ENCODE measurements at regions not wholly inside any gene's neighbourhood (a gene's known extent, or its start where the extent isn't known, plus 50 kb on each side); places are given as distances from the start of the nearest gene placed in this dataset.
"Not testable (repeated sequence)": the region's sequence is repeated elsewhere in the genome, so short reads cannot be mapped to it uniquely, and the experiment has no call there.

DNA sequence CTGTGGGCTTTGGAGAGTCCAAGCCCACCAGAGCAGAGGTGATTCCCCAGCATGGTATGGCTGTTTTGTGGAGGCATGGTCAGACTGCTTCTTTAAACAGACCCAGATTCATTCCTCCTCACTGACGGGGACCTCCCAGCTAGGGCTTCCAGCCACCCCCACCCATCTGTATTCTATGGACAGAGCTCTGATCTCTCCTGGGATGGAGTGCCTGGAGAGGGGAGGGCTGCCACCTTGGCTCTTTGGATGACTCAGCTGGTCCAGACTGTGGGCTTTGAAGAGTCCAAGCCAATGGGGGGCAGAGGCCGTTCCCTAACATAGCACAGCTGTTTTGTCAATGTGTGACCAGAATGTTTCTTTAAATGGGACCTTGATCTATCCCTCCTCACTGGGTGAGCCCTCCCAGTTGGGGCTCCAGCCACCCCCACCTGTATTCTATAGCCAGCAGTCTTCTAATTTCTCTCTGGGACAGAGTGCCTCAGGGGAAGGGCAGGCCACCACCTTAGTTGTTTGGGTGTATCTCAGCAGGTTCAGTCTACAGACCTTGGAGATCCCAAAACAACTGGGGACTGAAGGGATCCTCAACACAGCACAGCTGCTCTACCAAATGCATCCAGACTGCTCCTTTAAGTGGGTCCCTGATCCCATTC lies 122.0 kb upstream of the OSTN start:
- DNase-seq (ENCODE audit: low read depth): no peak

- DNase-seq (ENCODE audit: low read depth): no peak
Observed at GRCh38 chr3:191074511-191074910, 124.5 kb upstream of the OSTN start.

- DNase-seq (ENCODE audit: low read depth): peak; percentile 34
Observed at GRCh38 chr3:191070762-191071403, 128.2 kb upstream of the OSTN start.

- DNase-seq (ENCODE audit: low read depth): peak; percentile 97
Observed at GRCh38 chr3:191070201-191070600, 128.8 kb upstream of the OSTN start.

- peak; percentile 56 for DNase-seq (ENCODE audit: low read depth)
Observed at GRCh38 chr3:191068946-191069813, 129.9 kb upstream of the OSTN start.

DNA sequence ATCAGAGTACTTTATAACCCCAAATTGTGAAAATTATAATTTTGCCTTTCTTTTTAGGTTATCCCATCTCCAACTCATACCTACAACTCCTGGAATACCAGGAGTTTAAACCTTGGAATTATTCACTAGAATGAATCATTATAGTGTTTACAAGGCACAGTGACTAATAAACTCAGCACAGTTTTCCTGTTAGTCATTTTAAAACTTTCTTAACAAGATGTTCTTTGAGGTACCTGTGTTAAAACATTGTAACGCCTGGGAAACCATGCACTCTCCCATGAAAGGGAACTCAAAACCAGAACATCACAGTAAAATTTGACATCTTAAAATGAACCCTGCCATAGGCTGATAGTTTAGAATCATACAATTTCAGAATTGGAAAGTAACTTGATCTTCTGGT lies 132.4 kb upstream of the OSTN start:
- peak; percentile 77 for DNase-seq (ENCODE audit: low read depth)

- DNase-seq (ENCODE audit: low read depth): peak; percentile 85
Observed at GRCh38 chr3:191065181-191065805, 133.7 kb upstream of the OSTN start.

DNA sequence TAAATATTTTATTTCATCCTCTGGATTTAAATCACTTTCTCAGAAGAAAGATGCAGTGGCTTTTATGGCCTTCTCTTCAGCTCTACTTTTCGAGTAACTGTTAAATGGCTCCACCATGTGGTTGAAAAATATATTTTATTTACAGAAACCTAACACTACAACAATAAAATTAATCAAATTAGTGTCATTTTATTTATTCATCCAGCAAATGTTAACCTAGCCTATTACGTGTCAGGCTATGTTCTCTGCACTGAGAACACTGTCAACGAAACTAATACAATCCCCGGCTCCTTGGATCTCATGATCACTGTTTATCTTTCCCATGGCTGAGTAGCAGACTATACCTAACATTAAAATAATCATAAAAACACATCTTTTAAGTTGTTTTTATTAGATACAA lies 148.0 kb upstream of the OSTN start:
- no peak for DNase-seq (ENCODE audit: low read depth)

DNA sequence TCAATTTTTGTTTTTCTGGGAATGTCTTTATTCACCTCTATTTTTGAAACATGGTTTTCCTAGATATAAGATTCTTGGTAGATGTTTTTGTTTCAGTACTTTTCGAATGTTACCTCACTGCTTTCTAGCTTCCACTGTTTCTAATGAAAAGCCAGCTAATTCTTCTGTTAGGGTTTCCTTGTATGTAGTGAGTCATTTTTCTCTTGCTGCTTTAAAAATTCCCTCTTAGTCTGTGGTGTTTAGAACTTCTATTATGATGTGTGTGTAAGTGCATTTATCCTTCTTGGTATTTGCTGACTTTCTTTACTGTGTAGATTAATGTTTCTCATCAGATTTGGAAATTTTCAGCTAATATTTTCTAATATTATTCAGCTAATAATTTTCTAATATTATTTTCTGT lies 151.1 kb upstream of the OSTN start:
- no peak for DNase-seq (ENCODE audit: low read depth)

GRCh38 chr3:191030929-191031328 lies 168.1 kb upstream of the OSTN start:
- DNase-seq (ENCODE audit: low read depth): no peak

- DNase-seq (ENCODE audit: low read depth): no peak
Observed at GRCh38 chr3:191030491-191030890, 168.0 kb upstream of the GMNC start.

GRCh38 chr3:191026746-191027145 lies 164.3 kb upstream of the GMNC start:
- no peak for DNase-seq (ENCODE audit: low read depth)

DNA sequence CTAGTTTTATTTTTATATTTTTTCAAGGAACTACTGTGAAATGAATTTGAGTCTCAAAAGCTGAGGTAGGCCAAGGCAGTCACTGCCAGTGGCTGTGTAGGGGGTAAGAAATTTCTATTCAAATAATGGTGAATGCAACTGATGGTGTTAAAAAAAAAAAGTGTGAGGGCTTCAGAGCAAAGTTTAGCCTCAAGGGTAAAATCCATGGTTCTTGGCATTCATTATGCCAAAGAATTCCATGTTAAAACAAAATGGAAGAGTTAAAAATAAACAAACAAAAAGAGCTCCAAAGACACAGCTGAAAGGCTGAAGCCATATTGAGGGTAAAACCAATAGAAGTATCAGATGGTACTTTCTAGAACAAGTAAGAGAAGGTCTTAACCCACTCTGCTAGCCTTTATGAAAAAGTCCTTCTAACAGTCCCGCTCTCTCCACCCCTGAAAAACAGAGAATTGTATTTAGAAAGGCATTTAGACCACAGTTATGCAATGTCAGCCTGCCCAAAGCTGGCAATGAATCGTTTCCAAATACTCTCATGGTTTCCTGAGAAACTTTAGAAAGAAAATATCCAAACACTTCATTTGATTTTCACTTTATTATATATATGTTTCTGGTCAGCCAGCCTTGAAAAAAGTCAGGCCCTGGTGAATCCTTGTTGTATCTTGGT lies 158.4 kb upstream of the GMNC start:
- DNase-seq (ENCODE audit: low read depth): peak; percentile 6

DNA sequence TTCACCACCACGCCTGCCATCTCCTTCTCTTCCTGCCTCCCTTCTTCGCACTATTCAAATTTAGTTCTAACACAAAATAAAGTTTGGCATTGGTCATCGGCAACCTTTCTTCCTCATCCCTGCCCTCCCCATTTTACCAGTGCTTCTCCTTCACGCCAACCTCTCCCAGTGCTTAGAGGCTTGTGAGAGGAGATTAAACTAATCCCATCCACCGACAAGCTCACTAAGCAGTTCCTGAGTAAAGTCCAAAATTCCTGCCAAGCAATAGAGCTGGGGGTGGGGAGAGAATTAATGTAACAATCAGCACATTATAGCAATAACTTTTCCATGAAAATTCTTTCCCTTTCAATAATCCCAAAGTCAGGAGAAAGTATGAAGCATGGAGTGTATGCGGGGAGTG lies 157.4 kb upstream of the GMNC start:
- no peak for DNase-seq (ENCODE audit: low read depth)

- not testable (repeated sequence) for DNase-seq (ENCODE audit: low read depth)
Observed at GRCh38 chr3:191015960-191016359, 153.5 kb upstream of the GMNC start.

DNA sequence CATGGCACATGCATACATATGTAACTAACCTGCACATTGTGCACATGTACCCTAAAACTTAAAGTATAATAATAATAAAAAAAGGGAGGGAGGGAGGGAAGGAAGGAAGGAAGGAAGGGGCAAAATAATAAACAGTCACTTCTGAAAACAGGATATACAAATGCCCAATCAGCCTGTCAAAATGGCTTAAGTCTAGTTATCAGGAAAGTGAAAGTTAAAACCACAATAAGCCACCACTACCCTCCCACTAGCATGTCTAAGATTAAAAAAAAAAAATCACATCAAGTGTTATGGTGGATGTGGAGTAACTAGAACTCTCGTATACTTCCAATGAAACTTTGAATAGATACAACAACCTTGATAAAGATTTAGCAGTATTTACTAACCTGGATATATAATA lies 145.6 kb upstream of the GMNC start:
- DNase-seq (ENCODE audit: low read depth): no peak

DNA sequence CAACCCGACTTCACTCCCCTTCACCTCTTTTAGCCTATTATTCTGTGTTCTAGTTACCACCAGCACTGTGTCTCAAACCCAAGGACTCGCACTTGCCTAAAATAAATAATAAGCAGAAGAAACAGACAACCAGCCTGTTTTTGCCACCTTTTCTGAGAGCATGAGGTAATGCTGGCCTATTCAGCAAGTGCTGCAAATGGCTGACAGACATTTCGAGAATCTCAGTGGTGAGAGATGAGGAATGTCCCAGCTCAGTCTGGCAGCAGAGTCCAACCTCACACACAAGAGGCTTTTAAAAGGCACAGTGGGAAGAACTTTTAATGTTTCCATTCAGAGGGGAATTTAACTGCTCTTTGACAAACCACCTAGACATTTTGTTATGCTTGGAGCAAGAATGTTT lies 143.3 kb upstream of the GMNC start:
- peak; percentile 1 for DNase-seq (ENCODE audit: low read depth)

- no peak for DNase-seq (ENCODE audit: low read depth)
Observed at GRCh38 chr3:191003742-191004141, 141.2 kb upstream of the GMNC start.

DNA sequence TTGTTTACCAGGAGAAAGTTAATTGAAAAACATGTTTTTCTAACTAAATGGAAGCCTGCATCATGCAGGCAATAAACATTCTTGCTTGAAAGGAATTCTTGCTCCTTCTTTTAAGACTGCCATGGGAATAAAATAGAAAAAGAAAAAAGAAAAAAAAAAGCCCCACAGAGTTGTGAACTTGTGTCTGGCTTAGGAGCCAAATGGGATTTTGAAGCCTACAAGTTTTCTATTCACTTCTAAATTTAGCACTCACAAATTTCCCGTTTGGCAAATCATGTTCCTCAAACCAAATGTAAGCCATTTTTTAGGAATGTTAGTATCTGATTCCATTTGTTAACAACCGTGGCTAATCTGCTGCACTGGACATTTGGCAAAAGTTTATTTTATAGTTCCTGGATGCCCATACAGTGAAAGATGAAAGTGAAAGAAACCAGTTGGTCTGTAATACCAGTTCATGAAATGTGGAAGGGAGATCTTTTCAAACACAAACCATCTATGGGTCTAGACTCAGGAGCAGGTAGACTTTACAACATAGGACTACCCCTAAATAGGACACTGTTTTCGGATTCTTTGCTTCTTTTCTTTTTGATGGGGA lies 133.8 kb upstream of the GMNC start:
- DNase-seq (ENCODE audit: low read depth): no peak

- DNase-seq (ENCODE audit: low read depth): no peak
Observed at GRCh38 chr3:190995156-190995555, 132.7 kb upstream of the GMNC start.

DNA sequence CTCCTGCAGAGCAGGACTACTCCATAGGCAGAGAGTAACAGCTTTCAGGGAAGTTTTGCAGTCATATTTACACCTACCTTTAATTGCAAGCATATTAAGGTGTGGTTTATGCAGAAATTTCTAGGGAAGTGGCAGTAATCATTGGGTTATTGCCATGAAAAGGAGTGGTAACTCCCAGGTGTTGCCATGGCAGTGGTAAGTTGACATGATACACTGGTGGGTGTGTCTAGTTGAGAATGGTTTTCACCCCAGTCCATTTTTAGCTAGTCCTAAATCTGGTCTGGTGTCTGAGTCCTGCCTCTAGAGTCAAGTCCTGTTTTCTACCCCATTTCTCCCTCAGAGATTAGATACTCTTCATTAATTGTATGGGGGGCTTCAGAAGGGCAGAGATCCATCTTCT lies 128.4 kb upstream of the GMNC start:
- DNase-seq (ENCODE audit: low read depth): no peak

DNA sequence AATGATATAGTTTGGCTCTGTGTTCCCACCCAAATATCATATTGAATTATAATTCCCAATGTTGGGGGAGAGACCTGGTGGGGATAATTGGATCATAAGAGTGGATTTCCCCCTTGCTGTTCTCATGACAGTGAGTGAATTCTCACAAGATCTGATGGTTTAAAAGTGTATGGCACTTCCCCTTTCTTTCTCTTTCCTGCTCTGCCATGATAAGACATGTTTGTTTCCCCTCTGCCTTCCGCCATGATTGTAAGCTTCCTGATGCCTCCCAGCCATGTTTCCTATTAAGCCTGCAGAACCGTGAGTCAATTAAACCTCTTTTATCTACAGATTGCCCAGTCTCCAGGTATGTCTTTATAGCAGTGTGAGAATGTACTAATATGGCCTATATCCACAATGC lies 126.7 kb upstream of the GMNC start:
- DNase-seq (ENCODE audit: low read depth): no peak
